Uterus (tissue), 3 donors: ENCODE measurements at regions not wholly inside any gene's neighbourhood (a gene's known extent, or its start where the extent isn't known, plus 50 kb on each side); places are given as distances from the start of the nearest gene placed in this dataset.

Experiments
- DNase-seq, 2 donors: peaks; one replicate each; pipeline ENCODE4 v3.0.0-alpha.2; 2019 to 2020
- H3K27ac ChIP-seq, 2 donors: fragments of 200-600 bp; sonication (generic); 1 replicate in 1 of 2; 2 replicates in 1 of 2; pipeline ENCODE4 v1.5.1; 2016 to 2018
- H3K27me3 ChIP-seq, 2 donors: fragments of 200-600 bp; sonication (generic); one replicate each; pipeline ENCODE4 v1.5.1; 2018 to 2019; ENCODE audit warnings: control low read depth in 1 of 2
- H3K36me3 ChIP-seq, 2 donors: fragments of 200-600 bp; sonication (generic); one replicate each; pipeline ENCODE4 v1.5.1; 2019; ENCODE audit warnings: control low read depth in 1 of 2
- H3K4me1 ChIP-seq, 2 donors: fragments of 200-600 bp; sonication (generic); one replicate each; pipeline ENCODE4 v1.5.1; 2018 to 2019; ENCODE audit warnings: control low read depth in 1 of 2
- H3K4me3 ChIP-seq, 2 donors: fragments of 200-600 bp; sonication (generic); 1 replicate in 1 of 2; 2 replicates in 1 of 2; pipeline ENCODE4 v1.5.1; 2018 to 2019; ENCODE audit warnings: mild to moderate bottlenecking in 1 of 2
- H3K9me3 ChIP-seq, 2 donors: fragments of 200-600 bp; sonication (generic); one replicate each; pipeline ENCODE4 v1.5.1; 2019; ENCODE audit warnings: control low read depth in 1 of 2
- POLR2A ChIP-seq, 2 donors: fragments of 450-650 bp; IDR thresholded peaks; one replicate each; pipeline ENCODE4 v1.6.1; 2016; ENCODE audit warnings: antibody characterized with exemption in 2 of 2, mild to moderate bottlenecking in 1 of 2, moderate library complexity in 1 of 2
- intact Hi-C: fragments of 100-400 bp; cut with DNase I; formaldehyde crosslinking; loops from one replicate; pipeline ENCODE4 v1.15.1; 2023; ENCODE audit warnings: low total_unique reads
- TF ChIP-seq, protein P1 (sequence below), 4 experiments: fragments of 200-600 bp in 2 of 4; fragments of 450-650 bp in 2 of 4; sonication (generic) in 2 of 4; IDR thresholded peaks; one replicate each; pipeline ENCODE4 v1.5.1; 2016 to 2019; ENCODE audit warnings: antibody characterized with exemption in 4 of 4, mild to moderate bottlenecking in 2 of 4, moderate library complexity in 1 of 4
- donor health status: DM: yes; HTN: yes; CAD: no.

DNA sequence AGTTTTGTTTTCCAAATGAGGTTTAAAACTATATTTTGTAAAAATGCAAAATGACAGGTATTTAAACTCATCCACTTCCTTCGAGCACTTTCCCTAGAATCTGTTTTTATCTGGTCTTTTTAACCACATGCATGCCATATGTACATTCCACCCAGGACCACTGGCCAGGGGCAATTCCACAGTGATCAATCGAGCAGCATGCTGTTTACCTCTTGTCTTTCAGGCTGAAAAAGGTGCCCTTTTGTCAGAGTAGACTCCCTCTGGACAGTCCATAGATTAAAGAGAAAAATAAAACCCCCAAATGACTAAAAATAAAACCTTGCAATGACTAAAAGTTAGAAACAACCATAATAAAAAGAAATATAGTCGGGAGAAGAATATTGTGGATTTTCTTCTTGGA lies 313.3 kb downstream of the LMO4 start:
- H3K27ac ChIP-seq = no peak overlapping the region
- H3K36me3 ChIP-seq = no peaks in the 10 kb centered on the region
- no peak overlapping the region for H3K4me3 ChIP-seq
- H3K9me3 ChIP-seq = no peaks in the 10 kb centered on the region
- intact Hi-C loops = no loop called here
- no peaks in the 10 kb centered on the region for H3K27me3 ChIP-seq
- no peak for DNase-seq
- no peaks in the 10 kb centered on the region for H3K4me1 ChIP-seq
- TF ChIP-seq, protein P1, sequence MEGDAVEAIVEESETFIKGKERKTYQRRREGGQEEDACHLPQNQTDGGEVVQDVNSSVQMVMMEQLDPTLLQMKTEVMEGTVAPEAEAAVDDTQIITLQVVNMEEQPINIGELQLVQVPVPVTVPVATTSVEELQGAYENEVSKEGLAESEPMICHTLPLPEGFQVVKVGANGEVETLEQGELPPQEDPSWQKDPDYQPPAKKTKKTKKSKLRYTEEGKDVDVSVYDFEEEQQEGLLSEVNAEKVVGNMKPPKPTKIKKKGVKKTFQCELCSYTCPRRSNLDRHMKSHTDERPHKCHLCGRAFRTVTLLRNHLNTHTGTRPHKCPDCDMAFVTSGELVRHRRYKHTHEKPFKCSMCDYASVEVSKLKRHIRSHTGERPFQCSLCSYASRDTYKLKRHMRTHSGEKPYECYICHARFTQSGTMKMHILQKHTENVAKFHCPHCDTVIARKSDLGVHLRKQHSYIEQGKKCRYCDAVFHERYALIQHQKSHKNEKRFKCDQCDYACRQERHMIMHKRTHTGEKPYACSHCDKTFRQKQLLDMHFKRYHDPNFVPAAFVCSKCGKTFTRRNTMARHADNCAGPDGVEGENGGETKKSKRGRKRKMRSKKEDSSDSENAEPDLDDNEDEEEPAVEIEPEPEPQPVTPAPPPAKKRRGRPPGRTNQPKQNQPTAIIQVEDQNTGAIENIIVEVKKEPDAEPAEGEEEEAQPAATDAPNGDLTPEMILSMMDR (IDR thresholded peaks at IDR 0.05) = no peak
- no peak for TF ChIP-seq POLR2A (IDR thresholded peaks at IDR 0.05)

- H3K27ac ChIP-seq = no peak overlapping the region
- no peaks in the 10 kb centered on the region for H3K4me1 ChIP-seq
- no peak overlapping the region for H3K4me3 ChIP-seq
- no peaks in the 10 kb centered on the region for H3K27me3 ChIP-seq
- no peaks in the 10 kb centered on the region for H3K9me3 ChIP-seq
- intact Hi-C loops = no loop called here
- H3K36me3 ChIP-seq = no peaks in the 10 kb centered on the region
- TF ChIP-seq, protein P1 (IDR thresholded peaks at IDR 0.05) = no peak
- no peak for TF ChIP-seq POLR2A (IDR thresholded peaks at IDR 0.05)
- no peak for DNase-seq
Observed at GRCh38 chr1:87642581-87643221, 314.0 kb downstream of the LMO4 start.

DNA sequence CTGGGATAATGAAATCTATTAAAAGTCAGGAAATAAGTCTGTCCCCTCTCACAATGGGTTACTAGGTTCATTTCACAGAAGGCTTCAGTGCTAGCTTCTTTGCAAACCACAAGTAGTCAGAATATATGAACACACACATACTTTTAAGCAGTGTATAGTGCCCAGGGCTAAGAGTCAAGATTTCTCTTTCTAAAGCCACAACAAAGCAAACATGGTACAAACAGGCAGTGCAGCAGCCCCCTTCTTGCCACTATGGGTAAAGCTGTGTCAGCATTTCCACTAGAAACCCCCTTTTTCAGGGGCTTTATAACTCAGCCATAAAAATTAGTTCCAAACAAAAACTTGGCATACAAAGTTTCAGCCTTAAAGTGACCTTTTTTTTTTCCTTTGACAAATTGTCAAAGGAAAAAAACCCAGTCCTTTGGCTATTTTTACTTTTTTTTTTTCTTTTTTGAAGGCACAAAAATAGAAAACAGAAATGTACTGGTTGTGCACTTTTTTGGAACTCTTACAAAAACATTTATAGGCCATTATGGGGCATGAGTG lies 315.4 kb downstream of the LMO4 start:
- Histone ChIP-seq H3K9me3 (no peaks in the 10 kb centered on the region), H3K27ac (no peak overlapping the region), H3K27me3 (no peaks in the 10 kb centered on the region), H3K4me3 (no peak overlapping the region), H3K4me1 (no peaks in the 10 kb centered on the region), H3K36me3 (no peaks in the 10 kb centered on the region)
- intact Hi-C loops = no loop called here
- TF ChIP-seq, protein P1 (IDR thresholded peaks at IDR 0.05) = no peak
- no peak for TF ChIP-seq POLR2A (IDR thresholded peaks at IDR 0.05)
- DNase-seq = no peak

- Histone ChIP-seq H3K4me1 (no peaks in the 10 kb centered on the region), H3K27ac (no peak overlapping the region), H3K4me3 (no peak overlapping the region), H3K9me3 (no peaks in the 10 kb centered on the region), H3K36me3 (no peaks in the 10 kb centered on the region), H3K27me3 (no peaks in the 10 kb centered on the region)
- intact Hi-C loops = no loop called here
- TF ChIP-seq, protein P1 (IDR thresholded peaks at IDR 0.05) = no peak
- TF ChIP-seq POLR2A (IDR thresholded peaks at IDR 0.05) = no peak
- no peak for DNase-seq
Observed at GRCh38 chr1:87644579-87645190, 316.0 kb downstream of the LMO4 start.

GRCh38 chr1:87647430-87648177 lies 318.9 kb downstream of the LMO4 start:
- no peaks in the 10 kb centered on the region for H3K27me3 ChIP-seq
- H3K27ac ChIP-seq = no peak overlapping the region
- TF ChIP-seq, protein P1 (IDR thresholded peaks at IDR 0.05) = no peak
- no peak for TF ChIP-seq POLR2A (IDR thresholded peaks at IDR 0.05)
- no peak for DNase-seq
- H3K36me3 ChIP-seq = no peaks in the 10 kb centered on the region
- intact Hi-C loops = no loop called here
- no peaks in the 10 kb centered on the region for H3K9me3 ChIP-seq
- H3K4me1 ChIP-seq = no peaks in the 10 kb centered on the region
- H3K4me3 ChIP-seq = no peak overlapping the region
